SK-N-SH (cell line): ENCODE measurements at regions not wholly inside any gene's neighbourhood (a gene's known extent, or its start where the extent isn't known, plus 50 kb on each side); places are given as distances from the start of the nearest gene placed in this dataset.

Experiments used
- CHD2 ChIP-seq: fragments of 150-350 bp; IDR thresholded peaks from 2 replicates; pipeline ENCODE4 v1.6.1; 2018; ENCODE audit warnings: low read length; ENCODE audit not compliant: partially characterized antibody
- ELF1 ChIP-seq: IDR thresholded peaks from 2 replicates; pipeline ENCODE4 v1.4.0; 2012
- JUND ChIP-seq: IDR thresholded peaks from 2 replicates; pipeline ENCODE4 v1.4.0; 2012
- RAD21 ChIP-seq: IDR thresholded peaks from 2 replicates; pipeline ENCODE4 v1.6.1; 2012; ENCODE audit warnings: mild to moderate bottlenecking, low read length
- RFX5 ChIP-seq: IDR thresholded peaks from 2 replicates; pipeline ENCODE4 v1.6.1; 2012; ENCODE audit warnings: mild to moderate bottlenecking, improper control_type of control experiment, low read length
- YY1 ChIP-seq: IDR thresholded peaks from 2 replicates; pipeline ENCODE4 v1.4.0; 2012; ENCODE audit warnings: low read depth, mild to moderate bottlenecking
- TF ChIP-seq, protein P1 (sequence below): fragments of 200-600 bp; sonication (generic); IDR thresholded peaks from 2 replicates; pipeline ENCODE4 v1.6.1; 2017; ENCODE audit warnings: antibody characterized with exemption, mild to moderate bottlenecking, moderate library complexity
- TF ChIP-seq, protein P2 (sequence below): IDR thresholded peaks from 2 replicates; pipeline ENCODE4 v1.4.0; 2012; ENCODE audit warnings: low read depth, borderline replicate concordance

DNA sequence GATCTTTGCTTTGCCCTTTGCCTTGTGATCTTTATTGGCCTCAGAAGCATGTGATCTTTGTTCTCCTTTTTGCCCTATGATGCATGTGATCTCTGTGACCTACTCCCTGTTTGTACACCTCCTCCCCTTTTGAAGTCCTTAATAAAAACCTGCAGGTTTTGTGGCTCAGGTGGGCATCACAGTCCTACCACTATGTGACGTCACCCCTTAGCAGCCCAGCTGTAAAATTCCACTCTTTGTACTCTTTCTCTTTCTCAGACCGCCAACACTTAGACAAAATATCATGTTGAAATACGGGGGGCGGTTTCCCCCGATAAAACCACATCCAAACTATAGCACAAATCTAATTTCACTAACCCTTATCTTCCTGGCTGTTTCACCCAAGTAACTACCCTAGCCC is 76.7 kb upstream of the RAPGEF4 start:
- TF ChIP-seq JUND (no peak), CHD2 (no peak), ELF1 (no peak), RFX5 (no peak), YY1 (no peak), RAD21 (no peak)
- TF ChIP-seq, protein P1, sequence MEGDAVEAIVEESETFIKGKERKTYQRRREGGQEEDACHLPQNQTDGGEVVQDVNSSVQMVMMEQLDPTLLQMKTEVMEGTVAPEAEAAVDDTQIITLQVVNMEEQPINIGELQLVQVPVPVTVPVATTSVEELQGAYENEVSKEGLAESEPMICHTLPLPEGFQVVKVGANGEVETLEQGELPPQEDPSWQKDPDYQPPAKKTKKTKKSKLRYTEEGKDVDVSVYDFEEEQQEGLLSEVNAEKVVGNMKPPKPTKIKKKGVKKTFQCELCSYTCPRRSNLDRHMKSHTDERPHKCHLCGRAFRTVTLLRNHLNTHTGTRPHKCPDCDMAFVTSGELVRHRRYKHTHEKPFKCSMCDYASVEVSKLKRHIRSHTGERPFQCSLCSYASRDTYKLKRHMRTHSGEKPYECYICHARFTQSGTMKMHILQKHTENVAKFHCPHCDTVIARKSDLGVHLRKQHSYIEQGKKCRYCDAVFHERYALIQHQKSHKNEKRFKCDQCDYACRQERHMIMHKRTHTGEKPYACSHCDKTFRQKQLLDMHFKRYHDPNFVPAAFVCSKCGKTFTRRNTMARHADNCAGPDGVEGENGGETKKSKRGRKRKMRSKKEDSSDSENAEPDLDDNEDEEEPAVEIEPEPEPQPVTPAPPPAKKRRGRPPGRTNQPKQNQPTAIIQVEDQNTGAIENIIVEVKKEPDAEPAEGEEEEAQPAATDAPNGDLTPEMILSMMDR, result no peak
- TF ChIP-seq, protein P2, sequence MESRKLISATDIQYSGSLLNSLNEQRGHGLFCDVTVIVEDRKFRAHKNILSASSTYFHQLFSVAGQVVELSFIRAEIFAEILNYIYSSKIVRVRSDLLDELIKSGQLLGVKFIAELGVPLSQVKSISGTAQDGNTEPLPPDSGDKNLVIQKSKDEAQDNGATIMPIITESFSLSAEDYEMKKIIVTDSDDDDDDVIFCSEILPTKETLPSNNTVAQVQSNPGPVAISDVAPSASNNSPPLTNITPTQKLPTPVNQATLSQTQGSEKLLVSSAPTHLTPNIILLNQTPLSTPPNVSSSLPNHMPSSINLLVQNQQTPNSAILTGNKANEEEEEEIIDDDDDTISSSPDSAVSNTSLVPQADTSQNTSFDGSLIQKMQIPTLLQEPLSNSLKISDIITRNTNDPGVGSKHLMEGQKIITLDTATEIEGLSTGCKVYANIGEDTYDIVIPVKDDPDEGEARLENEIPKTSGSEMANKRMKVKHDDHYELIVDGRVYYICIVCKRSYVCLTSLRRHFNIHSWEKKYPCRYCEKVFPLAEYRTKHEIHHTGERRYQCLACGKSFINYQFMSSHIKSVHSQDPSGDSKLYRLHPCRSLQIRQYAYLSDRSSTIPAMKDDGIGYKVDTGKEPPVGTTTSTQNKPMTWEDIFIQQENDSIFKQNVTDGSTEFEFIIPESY, result no peak
